Activated T-cell treated with anti-CD3 and anti-CD28 coated beads for 1 hour (primary cell): ENCODE measurements at regions not wholly inside any gene's neighbourhood (a gene's known extent, or its start where the extent isn't known, plus 50 kb on each side); places are given as distances from the start of the nearest gene placed in this dataset.

Source experiments
- DNase-seq: peaks from one replicate; pipeline ENCODE4 v3.0.0-alpha.2; 2020; ENCODE audit warnings: low read depth

- no peak for DNase-seq
Observed at GRCh38 chr5:124923131-124923530, 176.7 kb upstream of the ZNF608 start.

GRCh38 chr5:124924729-124925128, 178.3 kb upstream of the ZNF608 start:
- no peak for DNase-seq

- DNase-seq: no peak
Observed at GRCh38 chr5:124927735-124928134, 181.3 kb upstream of the ZNF608 start.

- no peak for DNase-seq
Observed at GRCh38 chr5:124929000-124929399, 182.6 kb upstream of the ZNF608 start.

GRCh38 chr5:124932791-124933600, 186.6 kb upstream of the ZNF608 start:
- DNase-seq: no peak

GRCh38 chr5:124935065-124935464, 188.6 kb upstream of the ZNF608 start:
- DNase-seq: no peak

- DNase-seq: no peak
Observed at GRCh38 chr5:124936626-124936933, 190.1 kb upstream of the ZNF608 start.

GRCh38 chr5:124941051-124942049, 194.9 kb upstream of the ZNF608 start:
- no peak for DNase-seq

GRCh38 chr5:124948062-124948753, 201.8 kb upstream of the ZNF608 start:
- DNase-seq: no peak

- DNase-seq: no peak
Observed at GRCh38 chr5:124948754-124949275, 202.4 kb upstream of the ZNF608 start.

GRCh38 chr5:124949862-124950261, 203.4 kb upstream of the ZNF608 start:
- no peak for DNase-seq

- no peak for DNase-seq
Observed at GRCh38 chr5:124951105-124951504, 204.7 kb upstream of the ZNF608 start.

- no peak for DNase-seq
Observed at GRCh38 chr5:124951661-124952060, 205.2 kb upstream of the ZNF608 start.

GRCh38 chr5:124952079-124952478, 205.6 kb upstream of the ZNF608 start:
- no peak for DNase-seq

- no peak for DNase-seq
Observed at GRCh38 chr5:124952566-124952965, 206.1 kb upstream of the ZNF608 start.

- no peak for DNase-seq
Observed at GRCh38 chr5:124954784-124955183, 208.3 kb upstream of the ZNF608 start.

GRCh38 chr5:124956471-124957029, 210.1 kb upstream of the ZNF608 start:
- DNase-seq: no peak

- DNase-seq: no peak
Observed at GRCh38 chr5:124957063-124957462, 210.6 kb upstream of the ZNF608 start.

GRCh38 chr5:124960266-124960665, 213.8 kb upstream of the ZNF608 start:
- DNase-seq: no peak

GRCh38 chr5:124961521-124961920, 215.1 kb upstream of the ZNF608 start:
- DNase-seq: no peak

- no peak for DNase-seq
Observed at GRCh38 chr5:124962111-124962510, 215.7 kb upstream of the ZNF608 start.

- no peak for DNase-seq
Observed at GRCh38 chr5:124962735-124963134, 216.3 kb upstream of the ZNF608 start.
